ENCODE measurements at regions not wholly inside any gene's neighbourhood (a gene's known extent, or its start where the extent isn't known, plus 50 kb on each side); places are given as distances from the start of the nearest gene placed in this dataset.

DNA sequence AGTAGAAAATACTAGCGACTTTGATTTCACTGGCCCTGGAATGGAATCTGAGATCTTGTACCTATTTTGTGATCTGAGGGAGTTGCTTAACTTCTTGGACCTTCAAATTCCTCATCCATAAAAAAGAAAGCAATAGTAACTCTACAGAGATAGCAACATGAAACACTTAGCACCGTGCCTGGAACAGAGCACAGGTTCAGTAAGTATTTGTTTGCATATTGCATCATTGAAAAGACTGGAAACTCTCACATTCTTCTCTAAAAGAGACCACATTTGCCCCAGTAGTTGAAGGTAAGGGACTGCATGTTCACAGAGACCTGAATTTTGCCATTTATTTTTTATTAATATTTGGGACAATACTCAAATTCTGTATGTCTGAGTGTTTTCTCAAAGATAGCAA, 358.1 kb downstream of the COG6 start:
- H3K36me3 ChIP-seq (ENCODE audit: control insufficient read depth, insufficient read depth, low read length) = no peaks in the 10 kb centered on the region
- no peak overlapping the region for H3K9ac ChIP-seq (ENCODE audit: insufficient read depth, low read length)
- H4K20me1 ChIP-seq (ENCODE audit: control insufficient read depth, extremely low read depth, insufficient read depth, low read length) = no peaks in the 10 kb centered on the region
- H2AFZ ChIP-seq (ENCODE audit: low read length) = no peak overlapping the region
- H3K4me3 ChIP-seq (replicated peaks in 1 of 4; ENCODE audit: control extremely low read depth in 1 of 4, insufficient read depth in 1 of 4, low read depth in 3 of 4, low read length in 4 of 4) = no peak overlapping the region
- no peaks in the 10 kb centered on the region for H3K4me1 ChIP-seq (ENCODE audit: control insufficient read depth, extremely low read depth, insufficient read depth, low read length)
- H3K79me2 ChIP-seq (ENCODE audit: control insufficient read depth, insufficient read depth, low read length) = no peaks in the 10 kb centered on the region
- no peaks in the 10 kb centered on the region for H3K9me3 ChIP-seq (ENCODE audit: control insufficient read depth, insufficient read depth, low read depth, low read length)
- H3K27ac ChIP-seq (ENCODE audit: insufficient read depth, low read length) = no peak overlapping the region
- no peaks in the 10 kb centered on the region for H3K27me3 ChIP-seq (ENCODE audit: control insufficient read depth, insufficient read depth, low read length)
- no peak overlapping the region for H3K4me2 ChIP-seq (ENCODE audit: extremely low read depth, insufficient read depth, low read length)
- no peak for TF ChIP-seq CTCF (conservative IDR thresholded peaks at IDR 0.05 in 1 of 2, IDR thresholded peaks at IDR 0.05 in 1 of 2; ENCODE audit: low read depth in 1 of 2, low read length in 2 of 2)
- TF ChIP-seq EZH2 (IDR thresholded peaks at IDR 0.05; ENCODE audit: low read length, missing control alignments) = no peak
- no peak for DNase-seq (ENCODE audit: low read depth in 2 of 2)

GRCh38 chr13:40016953-40017660, 361.6 kb downstream of the COG6 start:
- H3K4me1 ChIP-seq (ENCODE audit: control insufficient read depth, extremely low read depth, insufficient read depth, low read length) = no peaks in the 10 kb centered on the region
- H3K9me3 ChIP-seq (ENCODE audit: control insufficient read depth, insufficient read depth, low read depth, low read length) = no peaks in the 10 kb centered on the region
- H3K9ac ChIP-seq (ENCODE audit: insufficient read depth, low read length) = no peak overlapping the region
- no peak overlapping the region for H3K27ac ChIP-seq (ENCODE audit: insufficient read depth, low read length)
- DNase-seq (ENCODE audit: low read depth in 2 of 2) = no peak
- H4K20me1 ChIP-seq (ENCODE audit: control insufficient read depth, extremely low read depth, insufficient read depth, low read length) = no peaks in the 10 kb centered on the region
- H3K4me2 ChIP-seq (ENCODE audit: extremely low read depth, insufficient read depth, low read length) = no peak overlapping the region
- no peak overlapping the region for H2AFZ ChIP-seq (ENCODE audit: low read length)
- H3K36me3 ChIP-seq (ENCODE audit: control insufficient read depth, insufficient read depth, low read length) = no peaks in the 10 kb centered on the region
- H3K79me2 ChIP-seq (ENCODE audit: control insufficient read depth, insufficient read depth, low read length) = no peaks in the 10 kb centered on the region
- H3K4me3 ChIP-seq (replicated peaks in 1 of 4; ENCODE audit: control extremely low read depth in 1 of 4, insufficient read depth in 1 of 4, low read depth in 3 of 4, low read length in 4 of 4) = no peak overlapping the region
- H3K27me3 ChIP-seq (ENCODE audit: control insufficient read depth, insufficient read depth, low read length) = no peaks in the 10 kb centered on the region
- TF ChIP-seq EZH2 (IDR thresholded peaks at IDR 0.05; ENCODE audit: low read length, missing control alignments) = no peak
- TF ChIP-seq CTCF (conservative IDR thresholded peaks at IDR 0.05 in 1 of 2, IDR thresholded peaks at IDR 0.05 in 1 of 2; ENCODE audit: low read depth in 1 of 2, low read length in 2 of 2) = no peak

GRCh38 chr13:40017662-40018262, 362.3 kb downstream of the COG6 start:
- no peaks in the 10 kb centered on the region for H3K36me3 ChIP-seq (ENCODE audit: control insufficient read depth, insufficient read depth, low read length)
- H3K27me3 ChIP-seq (ENCODE audit: control insufficient read depth, insufficient read depth, low read length) = no peaks in the 10 kb centered on the region
- no peak overlapping the region for H2AFZ ChIP-seq (ENCODE audit: low read length)
- TF ChIP-seq CTCF (conservative IDR thresholded peaks at IDR 0.05 in 1 of 2, IDR thresholded peaks at IDR 0.05 in 1 of 2; ENCODE audit: low read depth in 1 of 2, low read length in 2 of 2) = no peak
- no peak for TF ChIP-seq EZH2 (IDR thresholded peaks at IDR 0.05; ENCODE audit: low read length, missing control alignments)
- no peak overlapping the region for H3K4me3 ChIP-seq (replicated peaks in 1 of 4; ENCODE audit: control extremely low read depth in 1 of 4, insufficient read depth in 1 of 4, low read depth in 3 of 4, low read length in 4 of 4)
- H3K4me1 ChIP-seq (ENCODE audit: control insufficient read depth, extremely low read depth, insufficient read depth, low read length) = no peaks in the 10 kb centered on the region
- no peak overlapping the region for H3K4me2 ChIP-seq (ENCODE audit: extremely low read depth, insufficient read depth, low read length)
- H3K79me2 ChIP-seq (ENCODE audit: control insufficient read depth, insufficient read depth, low read length) = no peaks in the 10 kb centered on the region
- no peak overlapping the region for H3K27ac ChIP-seq (ENCODE audit: insufficient read depth, low read length)
- H3K9ac ChIP-seq (ENCODE audit: insufficient read depth, low read length) = no peak overlapping the region
- no peaks in the 10 kb centered on the region for H4K20me1 ChIP-seq (ENCODE audit: control insufficient read depth, extremely low read depth, insufficient read depth, low read length)
- DNase-seq (ENCODE audit: low read depth in 2 of 2) = no peak
- no peaks in the 10 kb centered on the region for H3K9me3 ChIP-seq (ENCODE audit: control insufficient read depth, insufficient read depth, low read depth, low read length)

Measured in fibroblast of lung (primary cell).